ENCODE measurements at regions not wholly inside any gene's neighbourhood (a gene's known extent, or its start where the extent isn't known, plus 50 kb on each side); places are given as distances from the start of the nearest gene placed in this dataset.

DNA sequence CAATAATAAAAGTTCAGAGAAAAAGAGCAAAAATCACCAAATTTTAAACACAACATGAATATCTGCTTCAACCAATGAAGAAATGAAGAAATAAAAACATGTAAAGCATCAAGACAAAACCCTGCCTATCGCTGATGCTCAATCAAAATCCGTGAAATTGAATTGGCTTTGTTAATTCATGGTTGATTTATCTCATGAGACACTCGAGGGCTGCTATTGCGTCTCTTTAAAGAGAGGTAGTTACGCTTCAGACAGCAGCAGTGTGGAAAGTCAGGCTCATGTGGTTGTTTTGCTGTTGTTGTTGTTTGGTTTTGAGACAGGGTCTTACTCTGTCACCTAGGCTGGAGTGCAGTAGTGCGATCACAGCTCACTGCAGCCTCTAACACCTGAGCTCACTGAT, 65.5 kb upstream of the RGS7 start:
- Histone ChIP-seq H3K4me1 (ENCODE audit: control insufficient read depth, insufficient read depth, low read length) (no peaks in the 10 kb centered on the region), H3K4me3 (ENCODE audit: low read length) (no peak overlapping the region), H3K9me3 (ENCODE audit: control insufficient read depth, low read depth, low read length) (no peaks in the 10 kb centered on the region), H3K27me3 (ENCODE audit: control insufficient read depth, insufficient read depth, low read length) (peaks cover 14% of the 10 kb centered on the region), H3K36me3 (ENCODE audit: control insufficient read depth, insufficient read depth, low read length) (no peaks in the 10 kb centered on the region), H3K27ac (ENCODE audit: low read length) (no peak overlapping the region)
- no peak for DNase-seq
- no CpG with 5 or more reads among the region's 6 CpGs for WGBS (ENCODE audit: insufficient coverage, low lambda C conversion rate)

DNA sequence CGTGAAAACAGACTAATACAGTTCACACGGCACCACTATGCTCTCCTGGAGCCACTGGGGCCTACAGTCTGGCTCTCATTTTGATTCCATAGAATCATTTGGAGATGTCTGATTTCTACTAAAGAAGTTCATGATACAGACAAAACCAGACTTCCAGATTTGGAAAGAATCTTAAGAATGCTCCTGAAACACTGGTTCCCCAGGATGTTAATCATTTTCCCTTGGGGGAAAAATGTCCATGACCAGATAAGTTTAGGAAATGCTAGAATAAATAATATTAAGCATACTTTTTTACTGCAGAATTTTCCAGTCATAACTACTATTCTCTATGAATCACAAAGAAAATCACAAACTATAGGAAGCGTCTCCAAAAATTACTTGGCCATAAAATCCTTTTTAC, 63.0 kb upstream of the RGS7 start:
- 100% methylated on average over 1 of the region's 3 CpGs for WGBS (ENCODE audit: insufficient coverage, low lambda C conversion rate)
- H3K9me3 ChIP-seq (ENCODE audit: control insufficient read depth, low read depth, low read length): no peaks in the 10 kb centered on the region
- H3K27ac ChIP-seq (ENCODE audit: low read length): no peak overlapping the region
- peaks cover 14% of the 10 kb centered on the region for H3K27me3 ChIP-seq (ENCODE audit: control insufficient read depth, insufficient read depth, low read length)
- no peak overlapping the region for H3K4me3 ChIP-seq (ENCODE audit: low read length)
- no peaks in the 10 kb centered on the region for H3K4me1 ChIP-seq (ENCODE audit: control insufficient read depth, insufficient read depth, low read length)
- no peaks in the 10 kb centered on the region for H3K36me3 ChIP-seq (ENCODE audit: control insufficient read depth, insufficient read depth, low read length)
- no peak for DNase-seq

DNA sequence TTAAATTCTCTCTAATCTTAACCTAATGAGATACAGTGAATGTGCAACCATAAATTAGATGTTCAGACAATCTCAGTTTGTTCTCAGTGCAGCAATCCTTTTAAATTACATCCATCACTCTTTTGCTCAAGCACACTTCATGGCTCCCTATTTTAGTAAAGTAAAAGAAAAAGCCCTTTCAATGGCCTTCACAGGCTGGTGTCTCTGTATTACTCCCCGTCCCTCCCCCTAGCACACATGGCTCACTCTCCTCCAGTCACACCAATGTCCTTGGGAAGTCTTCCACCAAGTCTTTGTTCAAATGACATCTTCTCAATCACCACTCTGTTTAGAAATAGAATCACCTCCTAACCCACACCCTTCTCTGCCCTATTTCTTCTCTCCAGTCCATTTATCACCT, 60.3 kb upstream of the RGS7 start:
- no peaks in the 10 kb centered on the region for H3K36me3 ChIP-seq (ENCODE audit: control insufficient read depth, insufficient read depth, low read length)
- no peak overlapping the region for H3K27ac ChIP-seq (ENCODE audit: low read length)
- no peaks in the 10 kb centered on the region for H3K27me3 ChIP-seq (ENCODE audit: control insufficient read depth, insufficient read depth, low read length)
- no peaks in the 10 kb centered on the region for H3K4me1 ChIP-seq (ENCODE audit: control insufficient read depth, insufficient read depth, low read length)
- WGBS (ENCODE audit: insufficient coverage, low lambda C conversion rate): no CpG with 5 or more reads among the region's 1 CpG
- no peak for DNase-seq
- H3K4me3 ChIP-seq (ENCODE audit: low read length): no peak overlapping the region
- no peaks in the 10 kb centered on the region for H3K9me3 ChIP-seq (ENCODE audit: control insufficient read depth, low read depth, low read length)

DNA sequence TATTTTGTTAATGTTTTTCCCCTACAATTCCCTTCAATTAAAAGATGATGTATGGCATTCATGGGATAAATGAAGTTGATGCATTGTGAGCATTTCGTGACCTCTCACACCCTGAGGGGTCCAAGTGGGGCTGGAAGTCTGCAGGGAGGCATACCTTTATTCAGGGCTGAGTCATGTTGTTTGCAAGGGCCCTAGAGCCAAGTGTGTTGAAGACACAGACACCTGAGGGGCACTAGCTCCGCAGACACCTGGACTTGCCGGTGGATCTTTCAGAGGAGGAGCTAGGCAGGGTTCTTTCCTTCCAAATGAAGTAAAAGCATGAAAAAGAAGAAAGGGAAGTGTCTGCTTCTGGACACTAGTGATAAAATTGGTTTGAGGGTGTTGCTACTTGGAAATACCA, 57.0 kb upstream of the RGS7 start:
- Histone ChIP-seq H3K4me1 (ENCODE audit: control insufficient read depth, insufficient read depth, low read length) (no peaks in the 10 kb centered on the region), H3K27ac (ENCODE audit: low read length) (no peak overlapping the region), H3K36me3 (ENCODE audit: control insufficient read depth, insufficient read depth, low read length) (no peaks in the 10 kb centered on the region), H3K4me3 (ENCODE audit: low read length) (no peak overlapping the region), H3K27me3 (ENCODE audit: control insufficient read depth, insufficient read depth, low read length) (no peaks in the 10 kb centered on the region), H3K9me3 (ENCODE audit: control insufficient read depth, low read depth, low read length) (no peaks in the 10 kb centered on the region)
- WGBS (ENCODE audit: insufficient coverage, low lambda C conversion rate): no CpG with 5 or more reads among the region's 3 CpGs
- DNase-seq: no peak

DNA sequence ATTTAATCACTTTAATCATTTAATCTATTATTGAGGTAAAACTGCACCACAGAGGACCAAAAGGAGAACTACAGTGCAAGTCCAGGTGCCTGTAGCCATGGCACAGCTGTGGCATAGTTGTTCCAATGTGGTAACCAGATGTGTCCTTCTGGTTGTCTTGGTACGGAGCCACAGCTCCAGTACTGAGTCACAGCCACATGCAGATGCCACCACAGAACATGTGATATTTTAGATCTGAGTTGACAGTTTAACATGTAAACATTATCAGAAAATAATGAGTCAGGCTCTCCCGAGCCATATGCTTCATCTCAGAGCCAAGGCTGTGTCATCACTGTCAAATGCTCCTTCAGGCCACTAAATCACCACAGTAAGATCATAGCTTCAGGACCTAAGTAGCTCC, 56.4 kb upstream of the RGS7 start:
- no peaks in the 10 kb centered on the region for H3K4me1 ChIP-seq (ENCODE audit: control insufficient read depth, insufficient read depth, low read length)

DNA sequence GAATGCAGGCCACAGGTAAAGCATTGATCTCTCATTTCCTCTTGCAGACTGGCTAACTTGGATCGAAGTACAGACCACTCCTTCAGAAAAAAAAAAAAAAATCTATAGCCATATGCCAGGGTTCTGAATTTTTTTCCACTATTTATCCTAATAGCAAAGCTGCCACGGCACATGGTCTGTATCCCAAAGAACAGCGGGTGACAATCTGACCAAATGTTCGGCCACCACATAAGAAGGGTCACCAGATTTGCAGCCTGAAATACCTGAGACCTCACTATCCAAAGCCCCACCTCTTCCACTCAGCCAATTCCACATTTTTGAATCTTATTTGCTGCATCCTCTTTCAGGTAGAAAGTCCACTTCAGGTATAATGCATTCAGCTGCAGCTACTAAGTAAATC, 55.6 kb upstream of the RGS7 start:
- no peaks in the 10 kb centered on the region for H3K9me3 ChIP-seq (ENCODE audit: control insufficient read depth, low read depth, low read length)
- no peak overlapping the region for H3K27ac ChIP-seq (ENCODE audit: low read length)
- H3K27me3 ChIP-seq (ENCODE audit: control insufficient read depth, insufficient read depth, low read length): no peaks in the 10 kb centered on the region
- no peaks in the 10 kb centered on the region for H3K36me3 ChIP-seq (ENCODE audit: control insufficient read depth, insufficient read depth, low read length)
- H3K4me3 ChIP-seq (ENCODE audit: low read length): no peak overlapping the region
- no CpG with 5 or more reads among the region's 4 CpGs for WGBS (ENCODE audit: insufficient coverage, low lambda C conversion rate)
- DNase-seq: no peak
- H3K4me1 ChIP-seq (ENCODE audit: control insufficient read depth, insufficient read depth, low read length): no peaks in the 10 kb centered on the region

More for the DNA sequence above, 56.4 kb upstream of the RGS7 start:
- no peaks in the 10 kb centered on the region for H3K9me3 ChIP-seq (ENCODE audit: control insufficient read depth, low read depth, low read length)
- WGBS (ENCODE audit: insufficient coverage, low lambda C conversion rate): no CpG with 5 or more reads among the region's 2 CpGs
- H3K27ac ChIP-seq (ENCODE audit: low read length): no peak overlapping the region
- no peak overlapping the region for H3K4me3 ChIP-seq (ENCODE audit: low read length)
- H3K36me3 ChIP-seq (ENCODE audit: control insufficient read depth, insufficient read depth, low read length): no peaks in the 10 kb centered on the region
- DNase-seq: no peak
- no peaks in the 10 kb centered on the region for H3K27me3 ChIP-seq (ENCODE audit: control insufficient read depth, insufficient read depth, low read length)

DNA sequence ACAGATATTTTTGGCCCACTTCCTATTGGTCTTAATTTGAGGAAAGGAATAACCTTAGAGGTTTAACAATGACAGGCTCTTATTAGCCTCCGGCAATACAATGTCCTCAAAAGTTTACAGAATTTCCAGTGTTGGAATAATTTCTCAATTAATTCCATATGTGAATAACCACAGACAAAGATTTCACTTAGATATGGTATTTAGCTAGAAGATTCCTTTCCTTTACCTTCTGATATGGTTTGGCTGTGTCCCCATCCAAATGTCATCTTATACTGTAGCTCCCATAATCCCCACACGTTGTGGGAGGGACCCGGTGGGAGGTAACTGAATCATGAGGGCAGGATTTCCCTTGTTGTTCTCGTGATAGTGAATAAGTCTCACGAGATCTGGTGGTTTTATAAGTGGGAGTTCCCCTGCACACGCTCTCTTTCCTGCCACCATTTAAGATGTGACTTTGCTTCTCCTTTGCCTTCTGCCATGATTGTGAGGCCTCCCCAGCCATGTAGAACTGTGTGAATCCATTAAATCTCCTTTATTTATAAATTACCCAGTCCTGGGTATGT, 54.9 kb upstream of the RGS7 start:
- Histone ChIP-seq H3K36me3 (ENCODE audit: control insufficient read depth, insufficient read depth, low read length) (no peaks in the 10 kb centered on the region), H3K9me3 (ENCODE audit: control insufficient read depth, low read depth, low read length) (no peaks in the 10 kb centered on the region), H3K27ac (ENCODE audit: low read length) (no peak overlapping the region), H3K4me1 (ENCODE audit: control insufficient read depth, insufficient read depth, low read length) (no peaks in the 10 kb centered on the region), H3K4me3 (ENCODE audit: low read length) (no peak overlapping the region), H3K27me3 (ENCODE audit: control insufficient read depth, insufficient read depth, low read length) (no peaks in the 10 kb centered on the region)
- DNase-seq: no peak
- no CpG with 5 or more reads among the region's 6 CpGs for WGBS (ENCODE audit: insufficient coverage, low lambda C conversion rate)

DNA sequence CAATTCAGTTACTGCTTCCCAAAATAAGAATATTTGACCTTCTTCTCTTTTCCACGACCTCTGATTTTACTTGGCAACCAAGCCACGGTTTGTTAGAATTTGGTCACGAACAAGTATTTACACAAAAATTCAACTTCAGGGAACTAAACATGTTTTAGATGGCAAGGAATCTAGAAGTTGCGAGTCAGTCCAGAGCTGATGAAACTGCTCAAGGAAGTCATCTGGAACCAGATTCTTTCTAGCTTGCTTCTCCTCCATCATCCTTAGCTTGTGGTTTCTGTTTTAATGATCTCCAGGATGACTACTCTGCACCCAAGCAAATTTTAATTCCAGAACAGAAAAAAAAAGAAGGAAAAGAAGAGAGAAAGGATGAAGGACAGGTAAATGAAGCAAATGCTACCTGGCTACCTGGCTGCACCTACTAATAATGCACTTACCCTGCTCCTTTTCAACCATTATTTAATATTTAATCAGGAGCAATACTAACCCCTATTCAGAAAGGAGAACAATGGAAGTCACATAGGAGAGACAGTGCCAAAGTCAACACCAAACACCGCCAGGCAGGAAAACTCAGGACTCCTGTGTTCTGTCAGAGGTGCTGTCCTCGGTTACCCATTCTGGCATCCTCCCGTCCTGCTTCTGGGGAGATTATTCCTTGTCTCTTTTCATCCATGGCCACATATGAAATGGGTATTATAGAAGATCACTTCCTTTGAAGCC, 54.2 kb upstream of the RGS7 start:
- DNase-seq: no peak
- WGBS (ENCODE audit: insufficient coverage, low lambda C conversion rate): 90% methylated on average over 3 of the region's 7 CpGs
- no peaks in the 10 kb centered on the region for H3K27me3 ChIP-seq (ENCODE audit: control insufficient read depth, insufficient read depth, low read length)
- H3K4me3 ChIP-seq (ENCODE audit: low read length): no peak overlapping the region
- no peaks in the 10 kb centered on the region for H3K9me3 ChIP-seq (ENCODE audit: control insufficient read depth, low read depth, low read length)
- no peaks in the 10 kb centered on the region for H3K36me3 ChIP-seq (ENCODE audit: control insufficient read depth, insufficient read depth, low read length)
- H3K27ac ChIP-seq (ENCODE audit: low read length): no peak overlapping the region
- no peaks in the 10 kb centered on the region for H3K4me1 ChIP-seq (ENCODE audit: control insufficient read depth, insufficient read depth, low read length)

DNA sequence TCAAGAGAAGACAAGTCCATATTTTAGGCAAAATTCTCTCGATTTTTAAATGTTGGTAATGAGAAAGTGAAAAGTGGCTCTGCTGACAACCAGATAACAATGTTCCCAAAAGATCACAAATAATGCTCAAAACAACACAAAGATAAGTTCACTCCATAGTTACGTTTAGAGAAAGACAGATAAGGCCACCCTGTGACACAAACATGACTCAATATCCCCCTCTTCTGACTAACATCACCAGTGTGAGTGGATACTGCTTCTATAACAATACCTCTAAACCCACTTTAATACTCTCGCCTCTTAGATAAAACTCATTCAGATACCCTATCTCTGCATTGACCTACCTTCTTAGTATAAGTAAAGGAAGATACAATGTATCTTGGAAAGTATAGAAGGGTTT, 51.2 kb upstream of the RGS7 start:
- H3K36me3 ChIP-seq (ENCODE audit: control insufficient read depth, insufficient read depth, low read length): no peaks in the 10 kb centered on the region
- no peaks in the 10 kb centered on the region for H3K27me3 ChIP-seq (ENCODE audit: control insufficient read depth, insufficient read depth, low read length)
- no peak overlapping the region for H3K4me3 ChIP-seq (ENCODE audit: low read length)
- H3K4me1 ChIP-seq (ENCODE audit: control insufficient read depth, insufficient read depth, low read length): no peaks in the 10 kb centered on the region
- WGBS (ENCODE audit: insufficient coverage, low lambda C conversion rate): 80% methylated on average over 1 of the region's 3 CpGs
- no peaks in the 10 kb centered on the region for H3K9me3 ChIP-seq (ENCODE audit: control insufficient read depth, low read depth, low read length)
- DNase-seq: no peak
- H3K27ac ChIP-seq (ENCODE audit: low read length): no peak overlapping the region
